ENCODE measurements at regions not wholly inside any gene's neighbourhood (a gene's known extent, or its start where the extent isn't known, plus 50 kb on each side); places are given as distances from the start of the nearest gene placed in this dataset.

GRCh38 chr2:128371248-128371630 is 52.6 kb upstream of the HS6ST1 start:
- intact Hi-C loops (cut with DNase I): no loop called here
- H3K27me3 ChIP-seq (ENCODE audit: insufficient read depth in 3 of 3, low read length in 2 of 3): no peaks in the 10 kb centered on the region
- no peak for DNase-seq
- no peaks in the 10 kb centered on the region for H3K4me1 ChIP-seq
- H3K9me3 ChIP-seq: no peaks in the 10 kb centered on the region
- H3K36me3 ChIP-seq (ENCODE audit: insufficient read depth in 1 of 2, low read depth in 1 of 2): no peaks in the 10 kb centered on the region
- TF ChIP-seq, protein P1, sequence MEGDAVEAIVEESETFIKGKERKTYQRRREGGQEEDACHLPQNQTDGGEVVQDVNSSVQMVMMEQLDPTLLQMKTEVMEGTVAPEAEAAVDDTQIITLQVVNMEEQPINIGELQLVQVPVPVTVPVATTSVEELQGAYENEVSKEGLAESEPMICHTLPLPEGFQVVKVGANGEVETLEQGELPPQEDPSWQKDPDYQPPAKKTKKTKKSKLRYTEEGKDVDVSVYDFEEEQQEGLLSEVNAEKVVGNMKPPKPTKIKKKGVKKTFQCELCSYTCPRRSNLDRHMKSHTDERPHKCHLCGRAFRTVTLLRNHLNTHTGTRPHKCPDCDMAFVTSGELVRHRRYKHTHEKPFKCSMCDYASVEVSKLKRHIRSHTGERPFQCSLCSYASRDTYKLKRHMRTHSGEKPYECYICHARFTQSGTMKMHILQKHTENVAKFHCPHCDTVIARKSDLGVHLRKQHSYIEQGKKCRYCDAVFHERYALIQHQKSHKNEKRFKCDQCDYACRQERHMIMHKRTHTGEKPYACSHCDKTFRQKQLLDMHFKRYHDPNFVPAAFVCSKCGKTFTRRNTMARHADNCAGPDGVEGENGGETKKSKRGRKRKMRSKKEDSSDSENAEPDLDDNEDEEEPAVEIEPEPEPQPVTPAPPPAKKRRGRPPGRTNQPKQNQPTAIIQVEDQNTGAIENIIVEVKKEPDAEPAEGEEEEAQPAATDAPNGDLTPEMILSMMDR (IDR thresholded peaks at IDR 0.05): no peak
- 92 to 94% (median 92%) methylated on average over 8 of the region's 8 CpGs for WGBS, 3 donors
- no peak overlapping the region for H3K27ac ChIP-seq
- H3K4me3 ChIP-seq: no peak overlapping the region
- no peak for ATAC-seq

DNA sequence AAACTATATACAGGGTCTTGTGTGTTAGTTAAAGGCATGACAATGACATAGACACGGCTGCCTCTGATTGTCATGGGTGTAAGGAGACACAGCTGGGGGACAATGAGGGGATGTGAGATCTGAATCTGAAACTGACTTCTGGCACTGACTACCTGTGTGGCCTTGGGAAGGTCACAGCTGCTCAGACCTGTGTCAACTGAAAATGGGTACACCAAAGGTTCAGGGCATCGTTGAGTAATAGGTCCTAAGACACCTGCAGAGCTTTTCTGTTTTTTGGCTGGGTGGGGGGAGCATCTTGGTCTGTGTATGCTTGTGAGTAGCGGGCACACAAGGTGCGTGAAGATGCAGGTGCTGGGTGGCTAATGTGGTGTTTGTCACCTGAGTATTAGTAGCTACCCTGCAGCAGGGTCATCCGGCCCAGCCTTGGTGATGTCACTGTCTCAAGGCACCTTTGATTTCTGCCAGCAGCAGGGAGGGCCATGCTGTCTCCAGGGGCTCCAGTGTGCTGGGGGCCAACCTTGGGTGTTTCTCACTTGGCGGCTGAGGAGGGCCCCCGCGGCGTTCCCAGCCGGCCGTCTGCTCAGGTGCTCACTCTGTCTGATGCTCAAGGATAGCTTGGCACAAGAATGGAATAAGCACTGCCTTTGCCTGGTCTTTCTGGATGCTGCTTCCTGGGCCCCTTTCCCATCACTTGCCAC is 53.1 kb upstream of the HS6ST1 start:
- intact Hi-C loops (cut with DNase I): no loop called here
- Histone ChIP-seq H3K36me3 (ENCODE audit: insufficient read depth in 1 of 2, low read depth in 1 of 2) (no peaks in the 10 kb centered on the region), H3K27ac (no peak overlapping the region), H3K4me3 (no peak overlapping the region), H3K4me1 (no peaks in the 10 kb centered on the region), H3K27me3 (ENCODE audit: insufficient read depth in 3 of 3, low read length in 2 of 3) (no peaks in the 10 kb centered on the region), H3K9me3 (no peaks in the 10 kb centered on the region)
- WGBS, 3 donors: 88 to 96% (median 89%) methylated on average over 11 of the region's 11 CpGs
- DNase-seq: no peak
- no peak for ATAC-seq
- TF ChIP-seq, protein P1 (IDR thresholded peaks at IDR 0.05): no peak

DNA sequence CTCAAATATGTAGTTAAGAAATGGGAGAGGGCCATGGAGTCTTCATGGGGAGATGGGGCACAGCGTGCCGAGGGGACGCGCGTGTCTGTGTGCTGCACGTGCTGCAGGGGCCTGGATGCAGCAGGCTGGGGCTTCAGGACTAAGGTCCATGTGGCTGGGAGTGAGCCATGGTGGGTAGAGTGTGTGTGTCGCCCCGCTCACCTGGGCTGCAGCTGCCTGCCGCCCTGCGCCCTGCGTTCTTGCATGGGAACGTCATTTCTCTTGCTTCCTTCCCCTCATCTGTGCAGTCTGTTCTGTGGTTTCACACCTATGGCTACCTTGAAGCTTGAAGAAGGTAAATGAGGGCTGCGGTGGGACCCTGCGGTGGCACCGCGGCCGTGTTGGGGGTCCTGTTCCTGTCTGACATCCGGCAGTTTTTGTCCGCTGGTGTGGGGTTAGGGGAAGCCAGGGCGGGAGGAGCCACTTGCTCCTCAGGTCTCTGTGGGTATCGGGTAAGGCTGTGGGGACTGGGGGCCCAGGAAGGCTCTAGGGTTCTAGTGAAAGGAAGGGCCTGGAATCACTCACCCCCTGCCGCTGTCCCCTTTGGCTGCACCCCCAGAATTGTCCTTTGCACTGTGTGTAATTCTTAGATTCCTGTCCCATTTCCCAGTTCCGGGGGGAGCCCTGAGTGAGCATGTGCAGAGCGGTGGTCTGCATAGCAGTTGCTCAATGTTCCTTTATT is 54.1 kb upstream of the HS6ST1 start:
- Histone ChIP-seq H3K27me3 (ENCODE audit: insufficient read depth in 3 of 3, low read length in 2 of 3) (no peaks in the 10 kb centered on the region), H3K4me1 (no peaks in the 10 kb centered on the region), H3K27ac (no peak overlapping the region), H3K36me3 (ENCODE audit: insufficient read depth in 1 of 2, low read depth in 1 of 2) (no peaks in the 10 kb centered on the region), H3K4me3 (no peak overlapping the region), H3K9me3 (no peaks in the 10 kb centered on the region)
- ATAC-seq (no peak), DNase-seq (no peak)
- TF ChIP-seq, protein P1 (IDR thresholded peaks at IDR 0.05): no peak
- 92 to 94% (median 93%) methylated on average over 24 of the region's 24 CpGs for WGBS, 3 donors
- intact Hi-C loops (cut with DNase I): no loop called here

GRCh38 chr2:128373451-128374000 is 54.9 kb upstream of the HS6ST1 start:
- H3K27ac ChIP-seq: no peak overlapping the region

More at GRCh38 chr2:128373451-128374000, 54.9 kb upstream of the HS6ST1 start:
- no peak for DNase-seq
- TF ChIP-seq, protein P1 (IDR thresholded peaks at IDR 0.05): no peak
- intact Hi-C loops (cut with DNase I): no loop called here
- H3K36me3 ChIP-seq (ENCODE audit: insufficient read depth in 1 of 2, low read depth in 1 of 2): no peaks in the 10 kb centered on the region
- no peaks in the 10 kb centered on the region for H3K4me1 ChIP-seq
- WGBS, 3 donors: 90 to 95% (median 93%) methylated on average over 7 to 10 of the region's 10 CpGs
- no peak for ATAC-seq
- H3K27me3 ChIP-seq (ENCODE audit: insufficient read depth in 3 of 3, low read length in 2 of 3): no peaks in the 10 kb centered on the region
- H3K4me3 ChIP-seq: no peak overlapping the region
- no peaks in the 10 kb centered on the region for H3K9me3 ChIP-seq

Measured in psoas muscle (tissue), 7 donors.